ENCODE measurements at regions not wholly inside any gene's neighbourhood (a gene's known extent, or its start where the extent isn't known, plus 50 kb on each side); places are given as distances from the start of the nearest gene placed in this dataset.

- TF ChIP-seq POLR2A (IDR thresholded peaks at IDR 0.05) (no peak), CTCF (IDR thresholded peaks at IDR 0.05) (no peak)
These were observed 106.6 kb downstream of the BTG1 start for GRCh38 chr12:92039046-92039445.

All from heart left ventricle (tissue), 13 donors.